Renal cortical epithelial cell (primary cell): ENCODE measurements at regions not wholly inside any gene's neighbourhood (a gene's known extent, or its start where the extent isn't known, plus 50 kb on each side); places are given as distances from the start of the nearest gene placed in this dataset.

Experiments used
- DNase-seq: peaks from one replicate; pipeline ENCODE4 v3.0.0-alpha.2; 2011; ENCODE audit warnings: low read depth

DNA sequence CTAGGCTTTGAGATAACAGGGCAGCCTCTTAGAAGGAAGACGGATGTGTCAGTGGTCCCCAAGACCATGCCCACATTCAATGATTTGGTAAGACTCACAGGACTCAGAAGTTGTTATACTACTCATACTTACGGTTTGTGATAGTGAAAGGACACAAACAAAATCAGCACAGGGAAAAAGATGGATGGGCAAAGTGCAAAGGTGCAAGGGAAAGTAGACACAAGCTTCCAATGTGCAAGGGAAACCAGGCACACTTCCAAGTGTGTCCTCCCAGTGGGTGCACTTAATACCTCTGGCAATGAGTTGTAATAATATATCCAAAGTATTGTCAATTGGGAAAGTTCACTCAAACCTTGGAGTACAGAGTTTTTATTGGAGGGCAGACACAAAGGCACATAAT, 53.8 kb upstream of the VCX start:
- no peak for DNase-seq

DNA sequence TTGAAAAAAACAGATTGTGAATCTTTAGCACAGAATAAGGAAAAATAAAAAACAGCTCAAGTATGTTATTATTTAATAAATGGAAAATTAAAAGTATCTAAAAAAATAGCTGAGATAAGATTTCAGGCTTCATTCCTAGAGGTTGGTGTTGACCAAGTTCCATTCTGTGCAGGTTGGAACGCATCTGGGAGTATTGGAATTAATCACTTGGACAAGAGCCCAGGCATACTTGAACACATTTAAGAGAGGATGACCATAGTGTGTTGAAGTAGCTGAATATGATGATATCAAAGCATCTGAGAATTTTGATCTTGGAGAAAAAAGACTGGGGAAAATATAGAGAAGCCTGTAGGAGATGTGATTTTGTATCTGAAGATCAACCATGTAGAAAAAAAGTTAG, 54.6 kb upstream of the VCX start:
- DNase-seq, result no peak

DNA sequence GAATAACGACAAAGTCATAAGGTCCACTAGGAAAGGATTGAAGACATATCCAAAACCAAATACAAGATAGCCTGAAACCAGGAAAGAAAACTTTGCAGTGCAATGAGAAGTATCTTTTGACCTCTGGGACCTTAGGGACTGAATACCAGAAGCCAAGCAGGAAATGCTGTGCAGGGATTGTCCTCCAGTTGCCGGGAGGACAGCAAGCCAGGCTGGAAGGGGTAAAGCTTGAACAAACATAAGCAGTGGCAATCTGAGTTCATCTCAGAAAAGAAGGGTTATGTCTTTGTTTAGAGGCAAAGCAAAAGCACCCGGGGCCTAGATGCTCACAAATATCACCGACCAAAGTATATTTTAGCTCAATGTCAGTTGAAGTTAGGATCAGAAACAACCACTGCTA, 55.3 kb upstream of the VCX start:
- DNase-seq, result no peak

DNA sequence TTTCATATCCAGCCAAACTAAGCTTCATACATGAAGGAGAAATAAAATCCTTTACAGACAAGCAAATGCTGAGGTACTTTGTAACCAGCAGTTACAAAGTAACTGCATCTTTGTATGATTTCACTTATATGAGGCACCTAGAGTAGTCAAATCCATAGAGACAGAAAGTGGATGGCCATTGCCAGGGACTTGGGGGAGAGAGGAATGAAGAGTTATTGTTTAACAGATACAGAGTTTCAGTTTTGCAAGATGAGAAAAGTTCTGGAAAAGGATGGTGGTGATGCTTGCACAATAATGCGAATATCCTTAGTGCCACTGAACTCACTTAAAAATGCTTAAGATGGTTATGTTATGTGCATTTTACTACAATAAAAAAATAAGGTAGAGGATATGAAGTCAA, 58.4 kb upstream of the VCX start:
- no peak for DNase-seq

DNA sequence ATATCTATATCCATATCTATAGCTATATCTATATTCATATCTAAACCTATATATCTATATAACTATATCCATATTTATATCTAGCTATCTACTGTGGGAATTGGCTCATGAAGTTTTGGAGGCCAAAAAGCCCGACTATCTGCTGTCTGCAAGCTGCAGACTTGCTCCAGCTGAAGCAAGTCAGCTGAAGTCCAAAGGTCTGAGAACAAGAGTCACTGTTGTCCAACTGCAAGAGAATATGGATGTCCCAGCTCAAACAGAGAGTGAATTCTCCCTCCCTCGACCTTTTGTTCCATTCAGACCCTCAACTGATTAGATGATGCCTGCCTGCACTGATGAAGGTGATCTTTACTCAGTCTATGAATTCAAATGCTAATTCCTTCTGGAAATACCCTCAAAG, 63.3 kb upstream of the VCX start:
- no peak for DNase-seq

DNA sequence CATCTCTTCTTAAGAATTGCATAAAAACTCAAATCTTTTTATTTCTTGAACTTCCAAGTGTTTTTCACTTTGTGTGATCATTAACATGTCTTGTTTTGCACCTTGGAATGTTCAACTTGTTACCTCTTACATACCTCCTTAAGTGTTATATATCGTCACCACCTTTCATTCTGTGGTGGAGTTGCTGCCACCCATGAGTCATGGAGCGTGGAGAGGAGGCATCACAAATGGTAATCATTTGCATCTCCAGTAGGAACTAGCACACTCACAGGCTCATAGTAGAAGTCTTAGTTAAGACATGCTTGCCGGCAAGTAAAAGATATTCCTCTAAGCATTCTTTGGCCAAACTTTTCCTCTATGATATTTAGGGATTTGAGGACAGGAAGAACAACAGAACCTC, 67.0 kb upstream of the VCX start:
- DNase-seq, result no peak

DNA sequence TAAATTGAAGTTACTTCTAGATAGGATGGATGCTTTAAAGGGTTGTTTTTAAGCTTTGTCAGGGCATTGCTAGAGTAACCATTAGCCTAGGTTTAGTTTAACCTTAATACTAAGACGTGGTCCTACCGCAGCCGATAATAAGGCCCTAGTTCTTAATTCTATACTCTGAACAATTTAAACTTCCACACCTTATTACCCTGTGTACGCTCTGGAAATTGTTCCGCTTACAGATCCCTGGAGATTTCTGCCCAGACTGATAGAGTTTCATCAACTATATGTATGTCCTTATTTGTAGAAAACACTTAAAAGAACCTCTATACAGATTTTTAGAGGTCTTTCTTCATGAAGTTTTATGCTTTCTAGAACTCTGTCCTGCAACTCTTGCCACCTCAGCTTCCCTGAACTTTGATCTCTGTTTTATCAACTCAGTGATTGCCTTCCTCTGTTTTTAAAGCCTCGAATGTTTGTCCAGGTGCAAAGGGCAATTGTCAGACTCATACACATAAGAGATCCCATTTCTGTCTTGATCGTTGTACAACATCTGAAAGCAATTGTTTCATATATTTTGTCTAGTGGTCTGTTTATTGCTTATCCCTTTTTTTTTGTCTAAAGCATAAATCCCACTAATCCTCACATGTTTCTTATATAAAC, 71.1 kb upstream of the VCX start:
- DNase-seq, result no peak

DNA sequence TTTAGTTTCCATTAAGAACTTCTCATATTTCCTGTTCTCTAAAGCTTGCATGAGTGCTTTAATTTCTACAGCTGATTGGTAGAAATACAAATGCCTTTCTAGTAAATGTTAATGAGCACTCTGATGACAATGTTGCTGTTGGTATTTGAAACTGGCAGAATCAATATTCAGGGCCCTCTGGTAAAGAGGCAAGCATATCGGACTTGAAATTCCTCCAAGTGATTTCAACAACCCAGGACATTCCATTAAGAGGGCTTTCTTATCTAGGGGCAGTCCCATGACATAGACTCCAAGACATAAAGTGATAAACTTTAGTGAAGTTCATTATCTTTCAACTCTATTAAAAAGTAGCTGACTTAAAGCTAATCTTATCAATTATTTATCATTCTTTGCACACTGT, 83.1 kb upstream of the VCX start:
- no peak for DNase-seq

DNA sequence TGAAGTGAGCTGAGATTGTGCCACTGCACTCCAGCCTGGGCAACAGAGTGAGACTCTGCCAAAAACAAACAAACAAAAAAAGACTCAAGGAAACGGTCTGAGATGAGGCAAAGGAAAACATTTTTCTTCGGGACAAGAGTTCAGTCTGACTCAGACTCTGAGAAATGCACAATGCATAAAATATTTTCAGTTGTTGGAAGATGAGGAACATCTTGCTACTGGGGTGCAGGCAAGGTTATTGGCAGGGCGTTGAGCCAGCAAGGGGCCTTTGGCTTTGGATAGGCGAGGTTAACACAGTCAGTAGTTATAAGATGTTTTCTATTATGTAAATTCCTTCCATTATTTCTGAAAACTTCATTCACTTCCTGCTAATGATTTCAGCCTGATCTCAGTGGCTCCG, 96.1 kb upstream of the VCX start:
- no peak for DNase-seq

DNA sequence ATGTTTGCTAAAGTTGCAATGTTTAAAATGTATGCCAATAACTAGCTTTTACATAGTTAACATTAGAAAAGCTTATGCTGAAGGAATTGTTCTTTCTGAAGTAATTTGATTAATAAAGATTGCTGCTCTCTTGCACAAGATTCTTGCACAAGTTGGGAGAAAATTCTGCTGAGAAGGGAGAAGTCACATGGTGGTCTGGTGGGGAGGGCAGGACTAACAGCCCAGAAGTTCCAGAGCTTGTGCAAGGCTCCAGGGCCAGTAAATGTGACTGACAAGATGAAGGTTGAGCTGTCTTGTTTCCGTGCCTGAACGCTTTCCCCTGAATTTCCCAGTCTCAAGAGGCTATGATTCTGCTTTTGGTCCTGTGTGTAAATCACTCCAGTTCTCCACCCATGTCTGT, 112.9 kb upstream of the VCX start:
- no peak for DNase-seq

DNA sequence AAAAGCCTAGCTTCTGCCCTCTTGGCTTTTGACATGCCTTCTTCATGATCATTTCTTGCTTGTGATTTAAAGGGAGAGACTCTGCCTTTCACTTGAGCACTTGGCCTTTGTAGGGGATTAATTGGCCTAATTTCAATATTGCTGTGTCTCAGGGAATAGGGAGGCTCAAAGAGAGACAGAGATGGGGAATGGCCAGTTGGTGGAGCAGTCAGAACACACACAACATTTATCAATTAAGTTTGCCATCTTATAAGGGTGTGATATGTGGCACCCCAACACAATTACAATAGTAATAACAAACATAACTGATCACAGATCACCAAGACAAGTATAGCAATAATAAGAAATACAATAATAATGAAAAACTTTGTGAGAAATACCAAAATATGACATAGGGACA, 122.5 kb upstream of the VCX start:
- no peak for DNase-seq

DNA sequence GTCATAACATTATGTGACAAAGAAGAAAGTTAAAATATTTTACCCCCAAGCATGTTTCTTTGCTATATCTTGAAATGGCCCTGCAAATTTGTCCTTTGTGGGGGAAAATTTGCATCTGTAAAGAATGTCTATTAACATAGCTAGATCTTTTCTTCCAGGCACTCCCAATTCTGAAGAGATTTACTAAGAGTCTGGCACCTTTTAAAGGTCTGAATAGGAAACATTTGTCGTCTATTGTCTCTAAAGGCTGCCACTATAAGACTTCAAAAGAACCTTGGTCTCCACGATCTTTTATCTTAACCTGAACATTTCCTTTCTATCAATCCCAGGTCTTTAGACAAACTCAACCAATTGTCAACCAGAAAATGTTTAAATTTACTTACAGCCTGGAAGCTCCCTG, 128.6 kb upstream of the VCX start:
- no peak for DNase-seq

DNA sequence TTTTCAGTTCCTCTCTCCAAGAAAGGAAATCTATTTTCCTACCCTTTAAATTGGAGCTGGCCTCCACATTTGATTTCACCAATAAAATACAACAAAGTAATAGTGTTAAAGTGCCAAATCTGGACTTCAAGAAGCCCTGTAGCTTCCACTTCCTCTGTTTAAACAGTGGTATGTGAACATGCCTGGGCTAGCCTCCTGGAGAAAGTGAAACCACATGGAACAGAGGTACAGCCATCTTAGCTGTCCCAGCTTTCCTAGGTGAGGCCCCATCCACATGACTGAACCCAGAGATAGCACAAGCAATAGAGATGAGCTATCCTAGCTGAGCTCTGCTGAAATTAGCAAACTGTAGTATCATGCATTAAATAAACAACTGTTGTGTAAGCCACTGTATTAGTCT, 131.8 kb upstream of the VCX start:
- DNase-seq, result peak; percentile 0

DNA sequence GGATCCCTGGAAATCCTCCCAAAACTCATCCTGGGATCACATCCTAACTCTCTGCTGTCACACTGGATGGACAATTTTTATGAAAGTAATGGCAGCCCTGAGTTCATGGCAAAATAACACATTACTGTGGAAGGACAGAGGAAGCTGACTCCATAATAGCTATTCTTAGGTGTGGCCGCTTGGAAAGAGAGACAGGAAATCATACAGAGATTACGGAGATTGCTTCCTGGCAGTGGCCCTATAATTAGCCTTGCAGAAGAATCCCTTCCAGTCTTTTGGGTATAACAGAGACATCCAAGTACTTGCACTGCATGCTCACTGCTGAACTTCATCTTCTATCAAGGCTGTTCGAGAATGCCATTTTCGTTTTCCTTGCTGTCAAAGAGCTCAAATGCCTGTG, 133.1 kb upstream of the VCX start:
- no peak for DNase-seq

DNA sequence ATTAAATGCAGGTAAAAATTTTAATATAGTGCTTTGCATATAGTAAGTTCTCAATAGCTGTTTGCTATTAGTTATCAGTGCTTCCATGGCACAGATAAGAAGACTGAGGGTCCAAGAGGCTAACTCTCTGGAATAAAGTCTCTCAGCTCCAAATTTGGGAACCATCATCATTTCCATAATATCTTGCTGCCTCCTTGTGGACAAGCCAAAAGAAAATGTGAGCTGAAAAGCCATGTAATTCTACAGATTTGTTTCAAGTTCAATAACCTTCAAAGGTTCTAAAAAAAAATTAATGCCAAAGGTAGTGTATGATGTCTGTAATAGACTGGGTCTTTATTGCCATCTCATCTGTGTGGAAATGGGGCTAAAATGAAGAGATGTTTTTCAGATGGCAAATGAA, 136.9 kb upstream of the VCX start:
- no peak for DNase-seq

DNA sequence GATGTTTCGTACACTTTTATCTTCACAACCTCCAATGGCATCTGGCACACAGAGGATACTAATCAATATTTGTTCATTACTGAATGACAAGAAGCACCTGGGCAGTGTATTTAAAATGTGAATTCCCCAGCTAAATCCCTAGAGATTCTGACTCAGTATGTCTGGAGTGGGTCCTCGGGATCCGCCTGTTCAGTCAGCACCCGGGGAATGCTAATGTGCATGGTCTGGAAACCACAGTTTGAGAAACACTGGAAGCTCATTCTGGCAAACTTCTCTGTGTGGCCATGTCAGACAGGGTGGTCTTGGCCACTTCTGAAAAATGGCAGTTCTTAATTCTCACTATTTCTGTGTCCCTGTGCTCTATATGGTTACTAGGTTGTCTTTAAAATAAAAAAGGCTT, 138.8 kb upstream of the VCX start:
- no peak for DNase-seq

DNA sequence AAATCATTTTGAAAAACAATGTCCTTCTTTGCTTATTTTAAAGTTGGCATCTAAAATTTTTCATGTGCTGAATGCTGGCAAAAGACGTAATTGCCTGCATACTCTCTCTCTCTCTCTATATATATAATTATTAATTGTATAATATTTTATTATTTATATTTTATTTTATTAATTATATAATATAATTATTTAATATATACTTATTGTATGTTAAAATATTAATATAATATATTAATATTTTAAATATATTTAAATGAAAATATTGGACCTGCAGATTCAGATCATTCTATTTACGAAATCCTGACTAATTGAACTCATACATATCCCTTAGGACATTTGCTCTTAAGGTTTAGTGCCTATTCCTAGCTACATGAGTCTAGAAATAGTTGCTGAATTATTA, 144.7 kb upstream of the VCX start:
- no peak for DNase-seq

DNA sequence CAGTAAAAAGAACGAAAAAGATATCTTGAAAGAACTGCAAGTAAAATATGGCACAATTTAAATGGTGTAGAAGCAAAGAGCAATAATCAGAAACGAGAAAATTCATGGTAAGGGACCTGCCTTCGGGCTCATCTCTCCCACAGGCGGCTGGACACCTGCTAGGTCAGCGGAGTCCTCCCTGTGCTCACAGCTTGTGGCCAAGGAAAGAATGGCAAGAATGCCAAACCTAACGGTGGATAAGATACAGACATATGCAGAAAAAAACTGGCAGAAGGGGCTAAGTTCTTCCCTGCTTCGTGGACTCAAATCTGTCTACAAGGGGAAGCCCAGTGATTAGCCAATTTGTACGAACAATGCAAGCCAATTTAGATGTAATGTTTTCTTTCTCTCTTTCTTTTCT, 152.1 kb upstream of the VCX start:
- no peak for DNase-seq

DNA sequence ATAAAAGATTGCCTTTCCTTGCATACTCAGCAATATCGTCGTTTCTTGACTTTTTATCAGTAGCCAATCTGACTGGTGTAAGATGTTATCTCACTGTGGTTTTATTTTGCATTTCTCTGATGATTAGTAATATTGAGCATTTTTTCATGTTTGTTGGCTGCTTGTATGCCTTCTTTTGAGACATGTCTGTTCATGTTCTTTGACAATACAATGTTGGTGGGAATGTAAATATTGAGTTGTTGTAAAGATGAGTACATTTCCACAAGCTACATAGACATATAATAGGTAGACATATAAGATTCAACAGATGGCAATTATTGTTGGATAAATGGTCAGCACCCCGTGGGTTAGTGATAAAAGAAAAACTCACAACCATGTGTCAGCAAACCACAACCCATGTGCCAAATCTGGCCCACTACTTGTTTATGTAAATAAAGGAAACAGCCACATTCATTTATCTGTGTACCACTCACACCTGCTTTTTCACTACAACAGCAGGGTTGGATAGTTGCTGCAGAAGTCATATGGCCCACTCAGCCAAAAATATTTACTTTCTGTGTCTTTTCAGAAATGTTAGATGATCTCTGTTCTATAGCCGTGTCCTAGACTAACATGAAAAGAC, 153.1 kb upstream of the VCX start:
- DNase-seq, result no peak

DNA sequence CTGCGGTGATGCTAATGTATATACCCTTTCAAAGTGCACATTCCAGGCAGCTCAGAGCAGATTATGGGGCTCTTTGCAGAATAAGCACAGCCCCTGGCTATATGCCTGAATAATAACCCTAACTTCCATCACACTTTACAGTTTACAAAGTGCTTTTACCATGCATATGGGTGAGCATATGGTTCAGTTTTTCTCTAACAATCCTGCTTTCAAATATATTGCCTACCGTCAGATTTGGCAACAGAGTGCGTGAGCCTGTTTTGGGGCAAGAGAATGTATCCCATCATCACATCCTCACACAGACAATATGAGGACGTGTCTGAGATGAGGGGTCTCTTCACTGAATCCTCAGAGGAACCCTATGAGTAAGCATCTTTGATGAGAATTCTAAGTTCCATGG, 162.8 kb upstream of the VCX start:
- no peak for DNase-seq

DNA sequence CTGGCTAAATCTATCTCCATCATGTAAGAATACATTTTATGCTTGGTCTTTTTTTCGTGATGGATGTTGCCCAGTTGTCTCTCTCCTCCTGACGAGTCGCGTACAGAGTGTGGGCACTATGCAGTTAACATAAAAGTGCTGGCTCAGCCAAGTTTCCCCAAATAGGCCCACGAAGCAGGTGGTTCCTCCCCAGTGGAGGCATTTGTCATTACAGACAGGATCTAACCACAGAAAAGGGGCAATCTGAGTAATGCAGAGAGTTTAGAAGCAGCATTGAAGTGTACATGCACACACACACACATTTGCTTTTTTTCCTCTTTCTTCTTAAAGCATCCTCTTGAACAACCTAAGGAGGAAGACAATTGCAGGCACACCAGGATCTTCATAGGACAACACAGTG, 188.7 kb upstream of the VCX start:
- no peak for DNase-seq

DNA sequence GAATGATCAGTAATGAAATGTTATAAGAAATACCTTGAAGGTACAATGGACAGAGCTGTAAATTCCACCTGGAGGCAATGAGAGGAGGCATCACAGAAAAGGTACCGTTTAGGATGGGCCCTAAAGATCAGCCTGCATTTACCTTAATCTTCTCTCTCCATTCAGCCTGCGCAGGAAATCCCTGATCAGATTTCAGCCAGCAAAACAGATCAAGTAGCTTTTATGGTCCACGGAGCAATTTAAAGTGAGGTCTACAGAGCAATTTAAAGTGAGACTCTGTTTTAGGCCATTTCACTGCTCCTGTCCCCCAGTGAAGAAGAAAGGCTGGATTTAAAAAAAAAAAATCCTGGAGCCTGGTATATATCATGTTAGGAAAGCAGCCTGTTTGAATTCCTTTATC, 195.1 kb upstream of the VCX start:
- DNase-seq, result no peak

DNA sequence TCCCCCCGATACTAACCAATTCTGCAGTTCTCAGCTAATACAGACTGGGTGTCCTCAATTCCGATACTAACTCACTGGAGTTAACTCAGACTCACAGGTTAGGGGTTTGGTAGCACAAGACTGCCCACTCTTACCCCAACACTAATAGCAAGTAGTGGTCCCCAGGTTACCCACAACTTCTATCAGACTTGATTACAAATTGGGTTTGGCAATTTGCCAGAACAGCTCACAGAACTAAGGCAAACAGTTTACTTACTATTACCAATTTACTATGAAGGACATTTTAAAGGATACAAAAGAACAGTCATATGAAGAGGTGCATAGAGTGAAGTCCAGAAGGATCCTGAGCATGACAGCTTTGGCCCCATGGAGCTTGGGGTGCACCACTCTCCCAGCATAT, 201.8 kb upstream of the VCX start:
- DNase-seq, result no peak

DNA sequence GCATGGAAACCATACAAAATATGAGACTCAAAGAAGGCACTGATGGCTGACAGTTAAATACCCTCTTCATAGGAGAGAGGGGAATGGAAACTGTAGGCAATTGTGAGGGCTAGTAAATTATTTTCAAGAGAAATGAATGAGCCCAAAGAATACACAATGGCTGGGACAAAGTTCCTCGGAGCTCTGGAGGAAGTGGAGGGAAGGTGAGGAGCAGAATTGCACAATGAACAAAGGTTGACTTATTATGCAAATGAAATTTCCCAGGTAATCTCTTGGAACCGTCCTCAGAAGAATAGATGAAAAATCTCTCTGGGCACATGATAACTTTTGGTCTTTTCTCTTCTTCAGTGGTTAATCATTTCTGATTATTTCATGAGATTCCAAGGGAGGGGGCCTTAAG, 202.6 kb upstream of the VCX start:
- no peak for DNase-seq
